WTC11 (cell line): ENCODE measurements at regions not wholly inside any gene's neighbourhood (a gene's known extent, or its start where the extent isn't known, plus 50 kb on each side); places are given as distances from the start of the nearest gene placed in this dataset.

Source experiments
- ATAC-seq: fragments of 200-7000 bp; cut with Tn5 transposase; 2 replicates; pipeline ENCODE4 v1.10.0; 2021; ENCODE audit warnings: mild to moderate bottlenecking, moderate library complexity
- CTCF ChIA-PET: fragments of 300-600 bp; sonication (Branson Sonifier 250); formaldehyde crosslinking; loops from one replicate; lab custom pipeline; 2021; ENCODE audit warnings: antibody characterized with exemption; lab: Charles Lee
- POLR2A ChIA-PET: fragments of 350-600 bp; sonication (Branson Sonifier 250); formaldehyde crosslinking; loops from one replicate; lab custom pipeline; 2021; ENCODE audit warnings: antibody characterized with exemption; lab: Charles Lee
- DNase-seq: peaks from one replicate; pipeline ENCODE4 v3.0.0; 2021; ENCODE audit warnings: low spot score
- H3K27ac Mint-ChIP-seq: 2 replicates; pipeline ENCODE4 v1.8.0; 2021; ENCODE audit warnings: mixed read lengths
- H3K27me3 Mint-ChIP-seq: 2 replicates; pipeline ENCODE4 v1.8.0; 2021; ENCODE audit warnings: low read depth, mild to moderate bottlenecking, moderate library complexity, mixed read lengths
- H3K36me3 Mint-ChIP-seq: 2 replicates; pipeline ENCODE4 v1.8.0; 2021; ENCODE audit warnings: mixed read lengths
- H3K4me1 Mint-ChIP-seq: 2 replicates; pipeline ENCODE4 v1.8.0; 2022; ENCODE audit warnings: mixed read lengths
- H3K4me3 Mint-ChIP-seq: 2 replicates; pipeline ENCODE4 v1.8.0; 2021; ENCODE audit warnings: mild to moderate bottlenecking, moderate library complexity, mixed read lengths
- H3K9me3 Mint-ChIP-seq: 2 replicates; pipeline ENCODE4 v1.8.0; 2021; ENCODE audit warnings: mixed read lengths
- ETV6 ChIP-seq: sonication (generic); formaldehyde crosslinking; IDR thresholded peaks from 2 replicates; pipeline ENCODE4 v1.8.1; 2022; ENCODE audit warnings: mild to moderate bottlenecking, missing genetic modification reagents
- IRF2 ChIP-seq: sonication (generic); formaldehyde crosslinking; IDR thresholded peaks from 2 replicates; pipeline ENCODE4 v1.8.0; 2022; ENCODE audit warnings: low read depth, missing genetic modification reagents, borderline replicate concordance
- JAZF1 ChIP-seq: fragments of 250-450 bp; sonication (Bioruptor Pico); IDR thresholded peaks from 2 replicates; pipeline ENCODE4 v1.9.0; 2021; ENCODE audit warnings: moderate library complexity, mild to moderate bottlenecking, inconsistent platforms
- KAT7 ChIP-seq: sonication (generic); formaldehyde crosslinking; IDR thresholded peaks from 2 replicates; pipeline ENCODE4 v1.8.1; 2023; ENCODE audit warnings: missing genetic modification reagents, mild to moderate bottlenecking, borderline replicate concordance
- NFE2L1 ChIP-seq: sonication (generic); formaldehyde crosslinking; IDR thresholded peaks from 2 replicates; pipeline ENCODE4 v1.8.1; 2023; ENCODE audit warnings: missing genetic modification reagents
- TCF7 ChIP-seq: sonication (generic); formaldehyde crosslinking; IDR thresholded peaks from 2 replicates; pipeline ENCODE4 v1.8.0; 2022; ENCODE audit warnings: mild to moderate bottlenecking, low read depth, missing genetic modification reagents, moderate library complexity
- ZNF121 ChIP-seq: sonication (generic); formaldehyde crosslinking; IDR thresholded peaks from 2 replicates; pipeline ENCODE4 v1.8.0; 2023; ENCODE audit warnings: missing genetic modification reagents
- ZNF219 ChIP-seq: sonication (generic); formaldehyde crosslinking; IDR thresholded peaks from 2 replicates; pipeline ENCODE4 v1.8.0; 2023; ENCODE audit warnings: missing genetic modification reagents, mild to moderate bottlenecking, borderline replicate concordance
- ZNF317 ChIP-seq: sonication (generic); formaldehyde crosslinking; IDR thresholded peaks from 2 replicates; pipeline ENCODE4 v1.8.1; 2023; ENCODE audit warnings: low read depth, mild to moderate bottlenecking, moderate library complexity, missing genetic modification reagents, borderline replicate concordance
- ZNF396 ChIP-seq: fragments of 250-450 bp; sonication (Bioruptor Pico); IDR thresholded peaks from 2 replicates; pipeline ENCODE4 v1.8.0; 2021; ENCODE audit warnings: mild to moderate bottlenecking, moderate library complexity, borderline replicate concordance
- TF ChIP-seq, protein P1 (sequence below): sonication (generic); formaldehyde crosslinking; conservative IDR thresholded peaks from 2 replicates; pipeline ENCODE4 v1.8.1; 2023; ENCODE audit warnings: mild to moderate bottlenecking, low read depth, missing genetic modification reagents, moderate library complexity
- TF ChIP-seq, protein P2 (sequence below): fragments of 250-450 bp; sonication (Bioruptor Pico); IDR thresholded peaks from 2 replicates; pipeline ENCODE4 v1.9.0; 2021; ENCODE audit warnings: mild to moderate bottlenecking
- TF ChIP-seq, protein P3 (sequence below): sonication (generic); formaldehyde crosslinking; IDR thresholded peaks from 2 replicates; pipeline ENCODE4 v1.8.1; 2023; ENCODE audit warnings: mild to moderate bottlenecking, missing genetic modification reagents, moderate library complexity
- TF ChIP-seq, protein P4 (sequence below): sonication (generic); formaldehyde crosslinking; IDR thresholded peaks from 2 replicates; pipeline ENCODE4 v1.8.0; 2022; ENCODE audit warnings: mild to moderate bottlenecking, missing genetic modification reagents
- TF ChIP-seq, protein P5 (sequence below): sonication (generic); formaldehyde crosslinking; IDR thresholded peaks from 2 replicates; pipeline ENCODE4 v1.8.1; 2023; ENCODE audit warnings: mild to moderate bottlenecking, missing genetic modification reagents
- TF ChIP-seq, protein P6 (sequence below): fragments of 250-450 bp; sonication (Bioruptor Pico); IDR thresholded peaks from 2 replicates; pipeline ENCODE4 v1.8.0; 2021; ENCODE audit warnings: mild to moderate bottlenecking
- TF ChIP-seq, protein P7 (sequence below): sonication (generic); formaldehyde crosslinking; IDR thresholded peaks from 2 replicates; pipeline ENCODE4 v1.8.1; 2022; ENCODE audit warnings: mild to moderate bottlenecking, missing genetic modification reagents, moderate library complexity, borderline replicate concordance
- TF ChIP-seq, protein P8 (sequence below): sonication (generic); formaldehyde crosslinking; IDR thresholded peaks from 2 replicates; pipeline ENCODE4 v1.8.1; 2023; ENCODE audit warnings: mild to moderate bottlenecking, moderate library complexity, missing genetic modification reagents

DNA sequence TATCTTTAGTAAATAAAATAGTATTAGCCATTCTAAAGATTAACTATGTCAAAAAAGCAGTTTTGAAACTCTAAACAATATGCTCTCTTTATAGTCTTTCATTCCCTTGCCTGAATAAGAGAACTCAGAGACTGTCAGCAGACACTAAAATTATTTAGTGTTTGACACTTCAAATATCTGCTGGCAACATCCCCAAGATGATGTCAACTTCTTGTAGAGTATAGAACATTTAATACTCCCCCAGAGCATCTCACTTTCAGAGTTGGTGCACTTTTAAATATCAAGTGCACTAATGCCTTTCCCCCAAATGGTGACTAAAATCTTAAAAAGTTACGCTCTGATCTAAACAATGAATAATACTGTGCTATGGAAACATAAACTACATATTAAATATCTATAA is 374.9 kb downstream of the SLC6A15 start:
- TF ChIP-seq, protein P1, sequence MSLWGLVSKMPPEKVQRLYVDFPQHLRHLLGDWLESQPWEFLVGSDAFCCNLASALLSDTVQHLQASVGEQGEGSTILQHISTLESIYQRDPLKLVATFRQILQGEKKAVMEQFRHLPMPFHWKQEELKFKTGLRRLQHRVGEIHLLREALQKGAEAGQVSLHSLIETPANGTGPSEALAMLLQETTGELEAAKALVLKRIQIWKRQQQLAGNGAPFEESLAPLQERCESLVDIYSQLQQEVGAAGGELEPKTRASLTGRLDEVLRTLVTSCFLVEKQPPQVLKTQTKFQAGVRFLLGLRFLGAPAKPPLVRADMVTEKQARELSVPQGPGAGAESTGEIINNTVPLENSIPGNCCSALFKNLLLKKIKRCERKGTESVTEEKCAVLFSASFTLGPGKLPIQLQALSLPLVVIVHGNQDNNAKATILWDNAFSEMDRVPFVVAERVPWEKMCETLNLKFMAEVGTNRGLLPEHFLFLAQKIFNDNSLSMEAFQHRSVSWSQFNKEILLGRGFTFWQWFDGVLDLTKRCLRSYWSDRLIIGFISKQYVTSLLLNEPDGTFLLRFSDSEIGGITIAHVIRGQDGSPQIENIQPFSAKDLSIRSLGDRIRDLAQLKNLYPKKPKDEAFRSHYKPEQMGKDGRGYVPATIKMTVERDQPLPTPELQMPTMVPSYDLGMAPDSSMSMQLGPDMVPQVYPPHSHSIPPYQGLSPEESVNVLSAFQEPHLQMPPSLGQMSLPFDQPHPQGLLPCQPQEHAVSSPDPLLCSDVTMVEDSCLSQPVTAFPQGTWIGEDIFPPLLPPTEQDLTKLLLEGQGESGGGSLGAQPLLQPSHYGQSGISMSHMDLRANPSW (CRISPR knock-in tag), result no peak
- TF ChIP-seq ZNF121 (CRISPR knock-in tag) (no peak), ZNF317 (CRISPR knock-in tag) (no peak), IRF2 (CRISPR knock-in tag) (no peak), TCF7 (CRISPR knock-in tag) (no peak), ETV6 (CRISPR knock-in tag) (no peak), ZNF396 (CRISPR knock-in tag) (no peak), ZNF219 (CRISPR knock-in tag) (no peak), JAZF1 (no peak), NFE2L1 (CRISPR knock-in tag) (no peak), KAT7 (CRISPR knock-in tag) (no peak)
- TF ChIP-seq, protein P2, sequence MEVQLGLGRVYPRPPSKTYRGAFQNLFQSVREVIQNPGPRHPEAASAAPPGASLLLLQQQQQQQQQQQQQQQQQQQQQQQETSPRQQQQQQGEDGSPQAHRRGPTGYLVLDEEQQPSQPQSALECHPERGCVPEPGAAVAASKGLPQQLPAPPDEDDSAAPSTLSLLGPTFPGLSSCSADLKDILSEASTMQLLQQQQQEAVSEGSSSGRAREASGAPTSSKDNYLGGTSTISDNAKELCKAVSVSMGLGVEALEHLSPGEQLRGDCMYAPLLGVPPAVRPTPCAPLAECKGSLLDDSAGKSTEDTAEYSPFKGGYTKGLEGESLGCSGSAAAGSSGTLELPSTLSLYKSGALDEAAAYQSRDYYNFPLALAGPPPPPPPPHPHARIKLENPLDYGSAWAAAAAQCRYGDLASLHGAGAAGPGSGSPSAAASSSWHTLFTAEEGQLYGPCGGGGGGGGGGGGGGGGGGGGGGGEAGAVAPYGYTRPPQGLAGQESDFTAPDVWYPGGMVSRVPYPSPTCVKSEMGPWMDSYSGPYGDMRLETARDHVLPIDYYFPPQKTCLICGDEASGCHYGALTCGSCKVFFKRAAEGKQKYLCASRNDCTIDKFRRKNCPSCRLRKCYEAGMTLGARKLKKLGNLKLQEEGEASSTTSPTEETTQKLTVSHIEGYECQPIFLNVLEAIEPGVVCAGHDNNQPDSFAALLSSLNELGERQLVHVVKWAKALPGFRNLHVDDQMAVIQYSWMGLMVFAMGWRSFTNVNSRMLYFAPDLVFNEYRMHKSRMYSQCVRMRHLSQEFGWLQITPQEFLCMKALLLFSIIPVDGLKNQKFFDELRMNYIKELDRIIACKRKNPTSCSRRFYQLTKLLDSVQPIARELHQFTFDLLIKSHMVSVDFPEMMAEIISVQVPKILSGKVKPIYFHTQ (CRISPR knock-in tag), result no peak
- TF ChIP-seq, protein P3, sequence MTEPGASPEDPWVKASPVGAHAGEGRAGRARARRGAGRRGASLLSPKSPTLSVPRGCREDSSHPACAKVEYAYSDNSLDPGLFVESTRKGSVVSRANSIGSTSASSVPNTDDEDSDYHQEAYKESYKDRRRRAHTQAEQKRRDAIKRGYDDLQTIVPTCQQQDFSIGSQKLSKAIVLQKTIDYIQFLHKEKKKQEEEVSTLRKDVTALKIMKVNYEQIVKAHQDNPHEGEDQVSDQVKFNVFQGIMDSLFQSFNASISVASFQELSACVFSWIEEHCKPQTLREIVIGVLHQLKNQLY (CRISPR knock-in tag), result no peak
- TF ChIP-seq, protein P4, sequence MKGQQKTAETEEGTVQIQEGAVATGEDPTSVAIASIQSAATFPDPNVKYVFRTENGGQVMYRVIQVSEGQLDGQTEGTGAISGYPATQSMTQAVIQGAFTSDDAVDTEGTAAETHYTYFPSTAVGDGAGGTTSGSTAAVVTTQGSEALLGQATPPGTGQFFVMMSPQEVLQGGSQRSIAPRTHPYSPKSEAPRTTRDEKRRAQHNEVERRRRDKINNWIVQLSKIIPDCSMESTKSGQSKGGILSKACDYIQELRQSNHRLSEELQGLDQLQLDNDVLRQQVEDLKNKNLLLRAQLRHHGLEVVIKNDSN (CRISPR knock-in tag), result no peak
- TF ChIP-seq, protein P5, sequence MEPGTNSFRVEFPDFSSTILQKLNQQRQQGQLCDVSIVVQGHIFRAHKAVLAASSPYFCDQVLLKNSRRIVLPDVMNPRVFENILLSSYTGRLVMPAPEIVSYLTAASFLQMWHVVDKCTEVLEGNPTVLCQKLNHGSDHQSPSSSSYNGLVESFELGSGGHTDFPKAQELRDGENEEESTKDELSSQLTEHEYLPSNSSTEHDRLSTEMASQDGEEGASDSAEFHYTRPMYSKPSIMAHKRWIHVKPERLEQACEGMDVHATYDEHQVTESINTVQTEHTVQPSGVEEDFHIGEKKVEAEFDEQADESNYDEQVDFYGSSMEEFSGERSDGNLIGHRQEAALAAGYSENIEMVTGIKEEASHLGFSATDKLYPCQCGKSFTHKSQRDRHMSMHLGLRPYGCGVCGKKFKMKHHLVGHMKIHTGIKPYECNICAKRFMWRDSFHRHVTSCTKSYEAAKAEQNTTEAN (CRISPR knock-in tag), result no peak
- TF ChIP-seq, protein P6, sequence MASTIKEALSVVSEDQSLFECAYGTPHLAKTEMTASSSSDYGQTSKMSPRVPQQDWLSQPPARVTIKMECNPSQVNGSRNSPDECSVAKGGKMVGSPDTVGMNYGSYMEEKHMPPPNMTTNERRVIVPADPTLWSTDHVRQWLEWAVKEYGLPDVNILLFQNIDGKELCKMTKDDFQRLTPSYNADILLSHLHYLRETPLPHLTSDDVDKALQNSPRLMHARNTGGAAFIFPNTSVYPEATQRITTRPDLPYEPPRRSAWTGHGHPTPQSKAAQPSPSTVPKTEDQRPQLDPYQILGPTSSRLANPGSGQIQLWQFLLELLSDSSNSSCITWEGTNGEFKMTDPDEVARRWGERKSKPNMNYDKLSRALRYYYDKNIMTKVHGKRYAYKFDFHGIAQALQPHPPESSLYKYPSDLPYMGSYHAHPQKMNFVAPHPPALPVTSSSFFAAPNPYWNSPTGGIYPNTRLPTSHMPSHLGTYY, result no peak
- TF ChIP-seq, protein P7, sequence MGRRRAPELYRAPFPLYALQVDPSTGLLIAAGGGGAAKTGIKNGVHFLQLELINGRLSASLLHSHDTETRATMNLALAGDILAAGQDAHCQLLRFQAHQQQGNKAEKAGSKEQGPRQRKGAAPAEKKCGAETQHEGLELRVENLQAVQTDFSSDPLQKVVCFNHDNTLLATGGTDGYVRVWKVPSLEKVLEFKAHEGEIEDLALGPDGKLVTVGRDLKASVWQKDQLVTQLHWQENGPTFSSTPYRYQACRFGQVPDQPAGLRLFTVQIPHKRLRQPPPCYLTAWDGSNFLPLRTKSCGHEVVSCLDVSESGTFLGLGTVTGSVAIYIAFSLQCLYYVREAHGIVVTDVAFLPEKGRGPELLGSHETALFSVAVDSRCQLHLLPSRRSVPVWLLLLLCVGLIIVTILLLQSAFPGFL (CRISPR knock-in tag), result no peak
- TF ChIP-seq, protein P8, sequence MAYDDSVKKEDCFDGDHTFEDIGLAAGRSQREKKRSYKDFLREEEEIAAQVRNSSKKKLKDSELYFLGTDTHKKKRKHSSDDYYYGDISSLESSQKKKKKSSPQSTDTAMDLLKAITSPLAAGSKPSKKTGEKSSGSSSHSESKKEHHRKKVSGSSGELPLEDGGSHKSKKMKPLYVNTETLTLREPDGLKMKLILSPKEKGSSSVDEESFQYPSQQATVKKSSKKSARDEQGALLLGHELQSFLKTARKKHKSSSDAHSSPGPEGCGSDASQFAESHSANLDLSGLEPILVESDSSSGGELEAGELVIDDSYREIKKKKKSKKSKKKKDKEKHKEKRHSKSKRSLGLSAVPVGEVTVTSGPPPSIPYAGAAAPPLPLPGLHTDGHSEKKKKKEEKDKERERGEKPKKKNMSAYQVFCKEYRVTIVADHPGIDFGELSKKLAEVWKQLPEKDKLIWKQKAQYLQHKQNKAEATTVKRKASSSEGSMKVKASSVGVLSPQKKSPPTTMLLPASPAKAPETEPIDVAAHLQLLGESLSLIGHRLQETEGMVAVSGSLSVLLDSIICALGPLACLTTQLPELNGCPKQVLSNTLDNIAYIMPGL (CRISPR knock-in tag), result no peak
- ChIA-PET POLR2A (no interaction called here), CTCF (no interaction called here)
- Mint-ChIP-seq H3K36me3 (no peaks in the 10 kb centered on the region), H3K4me3 (no peak overlapping the region), H3K27ac (no peak overlapping the region), H3K9me3 (peaks cover 6% of the 10 kb centered on the region; the same call in 1 of the 2 replicates), H3K4me1 (no peaks in the 10 kb centered on the region), H3K27me3 (no peaks in the 10 kb centered on the region)
- no peak for ATAC-seq
- DNase-seq, result no peak
